NOMO-1 (cell line): ENCODE measurements at regions not wholly inside any gene's neighbourhood (a gene's known extent, or its start where the extent isn't known, plus 50 kb on each side); places are given as distances from the start of the nearest gene placed in this dataset.

Experiments used
- DNase-seq, 2 experiments: peaks; one replicate each; lab custom pipeline; 2025; ENCODE audit not compliant: unreplicated experiment in 2 of 2; lab: John Stamatoyannopoulos, UW

GRCh38 chr6:120671519-120671918 is 662.8 kb downstream of the TBC1D32 start:
- DNase-seq: no peak

DNA sequence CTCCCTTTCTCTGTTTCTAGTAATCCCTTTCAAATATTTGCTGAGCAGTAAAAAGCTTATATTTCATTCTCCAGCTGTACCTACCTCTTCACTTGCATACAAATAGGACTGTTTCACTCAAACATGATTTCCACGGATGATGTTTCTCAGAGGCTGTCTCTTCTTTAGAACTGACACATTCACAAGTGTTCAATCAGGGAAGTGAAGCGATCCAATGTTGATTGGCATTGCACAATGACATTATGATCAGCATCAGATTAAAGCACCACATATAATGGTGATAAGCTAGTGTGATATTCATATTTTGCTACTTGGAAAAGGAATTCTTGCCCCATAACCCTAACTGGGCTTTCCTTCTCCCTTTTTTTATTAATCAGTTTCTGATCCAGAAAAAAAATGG is 681.8 kb downstream of the TBC1D32 start:
- DNase-seq: no peak

- no peak for DNase-seq
Measured at GRCh38 chr6:120648713-120649112, 685.6 kb downstream of the TBC1D32 start.

DNA sequence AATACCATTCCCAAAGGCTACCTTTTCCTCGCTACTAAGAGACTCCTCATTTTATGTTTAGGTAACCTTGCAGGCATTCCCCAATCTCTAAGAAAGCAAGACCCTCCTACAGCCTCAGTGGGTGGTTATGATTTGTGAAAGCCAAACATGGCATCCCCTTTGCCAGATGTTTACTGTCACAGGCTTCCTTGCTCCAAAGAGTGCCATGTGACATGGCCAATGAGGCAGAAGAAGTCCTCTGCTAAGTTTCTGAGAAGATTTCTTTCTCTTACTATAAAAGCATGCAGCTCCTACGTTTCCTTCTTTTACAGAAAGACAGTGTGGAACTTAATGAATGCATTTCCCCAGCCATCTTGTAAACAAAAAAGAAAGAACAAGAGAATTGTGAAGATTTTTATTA is 688.2 kb downstream of the TBC1D32 start:
- DNase-seq: no peak

DNA sequence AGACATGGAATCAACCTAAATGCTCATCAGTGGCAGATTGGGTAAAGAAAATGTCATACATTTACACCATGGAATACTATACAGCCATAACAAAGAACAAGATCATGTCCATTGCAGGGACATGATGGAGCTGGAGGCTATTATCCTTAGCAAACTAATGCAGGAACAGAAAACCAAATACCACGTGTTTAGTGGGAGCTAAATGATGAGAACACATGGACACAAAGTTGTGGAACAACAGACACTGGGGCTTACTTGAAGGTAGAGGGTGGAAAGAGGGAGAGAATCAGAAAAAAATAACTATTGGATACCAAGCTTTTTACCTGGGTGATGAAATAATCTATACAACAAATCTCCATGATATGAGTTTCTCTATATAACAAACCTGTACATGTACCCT is 701.3 kb downstream of the TBC1D32 start:
- no peak for DNase-seq

GRCh38 chr6:120627612-120628011 is 706.7 kb downstream of the TBC1D32 start:
- DNase-seq: no peak

GRCh38 chr6:120622127-120622631 is 712.1 kb downstream of the TBC1D32 start:
- no peak for DNase-seq

GRCh38 chr6:120620900-120621299 is 713.4 kb downstream of the TBC1D32 start:
- DNase-seq: no peak

- no peak for DNase-seq
Measured at GRCh38 chr6:120615238-120615637, 719.0 kb downstream of the TBC1D32 start.

DNA sequence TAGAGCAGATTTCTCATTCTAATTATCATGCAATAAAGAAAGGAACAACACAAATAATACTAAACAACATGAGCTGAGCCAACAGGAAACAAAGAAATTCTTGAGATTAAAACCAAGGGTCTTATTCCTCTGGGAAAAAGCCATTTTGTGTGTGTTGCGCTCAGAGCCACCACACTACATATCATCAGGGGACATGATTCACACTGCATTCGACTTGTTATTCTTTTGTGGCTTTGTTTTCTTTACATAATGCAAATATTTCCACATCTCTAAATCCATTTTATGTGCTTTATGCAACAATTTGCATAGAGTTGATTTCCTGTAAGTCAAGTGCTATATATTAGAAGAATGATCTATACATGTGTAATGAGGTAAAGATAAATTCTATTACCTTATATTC is 719.6 kb downstream of the TBC1D32 start:
- no peak for DNase-seq

- DNase-seq: no peak
Measured at GRCh38 chr6:120608826-120609225, 725.5 kb downstream of the TBC1D32 start.

DNA sequence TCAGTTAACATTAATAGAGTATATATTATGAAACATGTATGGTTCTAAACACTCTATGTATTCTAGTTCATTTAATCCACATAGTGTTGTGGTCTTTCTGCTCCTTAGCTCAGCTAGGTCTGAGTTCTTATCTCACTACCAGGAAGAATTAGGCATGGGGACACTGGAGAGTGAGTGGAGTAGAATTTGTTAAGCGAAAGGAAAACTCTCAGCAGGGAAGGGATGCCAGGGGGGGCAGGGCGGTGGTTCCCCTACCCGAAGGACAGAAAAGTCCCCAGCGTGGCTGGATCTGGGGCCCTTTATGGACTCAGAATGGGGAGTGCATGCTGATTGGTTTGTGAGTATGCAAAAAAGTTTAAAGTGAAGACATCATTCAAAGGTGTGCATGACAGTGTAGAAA is 727.5 kb downstream of the TBC1D32 start:
- no peak for DNase-seq

GRCh38 chr6:120604510-120604909 is 729.8 kb downstream of the TBC1D32 start:
- DNase-seq: no peak

- DNase-seq: no peak
Measured at GRCh38 chr6:120590611-120591010, 743.7 kb downstream of the TBC1D32 start.

GRCh38 chr6:120588424-120588823 is 745.9 kb downstream of the TBC1D32 start:
- DNase-seq: no peak

DNA sequence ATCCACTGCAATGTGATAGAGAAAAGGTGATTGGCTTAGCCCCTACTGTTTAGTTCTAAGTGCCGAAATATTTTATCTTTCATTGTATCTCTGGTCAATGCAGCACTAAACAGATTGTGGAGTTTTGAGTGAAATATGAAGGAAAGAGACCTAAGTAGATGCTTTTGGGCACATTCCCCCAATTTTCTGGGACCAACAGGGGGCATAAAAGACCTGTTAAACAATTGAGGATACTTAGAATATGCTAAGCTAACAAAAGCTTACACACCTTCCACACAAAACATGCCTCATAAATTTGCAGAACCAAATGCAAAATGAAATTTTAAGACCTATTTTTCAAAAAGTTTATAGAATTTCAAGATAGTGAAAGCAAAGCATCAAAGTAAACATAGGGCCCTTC is 746.9 kb downstream of the TBC1D32 start:
- DNase-seq: no peak

DNA sequence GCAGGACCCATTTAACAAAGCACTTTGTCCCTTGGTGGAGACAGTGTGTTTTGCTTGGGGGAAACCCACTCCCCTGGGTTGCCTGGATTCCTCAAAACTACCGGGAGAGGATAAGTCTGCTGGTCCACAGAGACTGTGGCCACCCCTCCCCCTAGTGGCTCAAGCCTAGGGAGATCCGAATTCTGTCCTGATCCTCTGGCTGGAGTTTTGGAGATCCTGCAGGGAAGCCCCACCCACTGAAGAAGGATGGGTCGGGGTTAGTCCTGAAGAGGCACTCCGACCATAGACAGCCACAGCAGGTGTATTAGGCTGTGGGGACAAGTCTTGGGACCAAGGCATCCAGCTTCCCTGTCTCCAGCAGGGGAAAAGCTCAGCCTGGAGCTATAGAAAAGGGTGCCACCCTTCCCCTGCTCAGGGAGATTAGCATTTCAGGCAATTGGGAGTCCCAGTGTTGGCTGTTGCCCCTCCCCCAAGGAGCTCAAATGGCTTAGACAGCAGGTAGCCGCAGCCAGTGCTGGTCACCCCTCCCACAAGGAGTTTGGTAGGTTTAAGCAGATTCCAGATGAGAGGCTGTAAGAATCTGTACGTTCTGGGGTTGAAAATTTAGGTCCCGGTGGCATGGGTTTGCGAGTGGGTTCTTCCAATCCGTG is 750.0 kb downstream of the TBC1D32 start:
- DNase-seq: no peak

DNA sequence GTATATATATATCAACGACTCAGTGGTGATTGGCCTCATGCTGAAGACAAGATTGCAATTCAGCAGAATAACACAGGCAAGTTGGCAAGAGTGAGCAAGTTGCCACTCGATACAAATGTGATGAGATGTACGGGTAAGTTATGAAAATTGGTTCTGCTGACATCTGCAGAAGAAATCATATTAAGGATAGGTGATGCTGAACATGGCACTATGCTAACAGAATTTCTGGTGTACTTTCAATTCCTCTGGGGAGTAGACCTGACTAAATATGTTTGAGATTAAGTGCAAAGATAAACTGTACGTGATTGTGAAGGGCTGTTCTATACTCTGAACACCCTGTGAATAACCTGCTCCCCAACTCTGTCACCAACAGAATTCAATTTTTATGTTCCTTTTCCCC is 758.2 kb downstream of the TBC1D32 start:
- no peak for DNase-seq

- no peak for DNase-seq
Measured at GRCh38 chr6:120569714-120570113, 764.6 kb downstream of the TBC1D32 start.

DNA sequence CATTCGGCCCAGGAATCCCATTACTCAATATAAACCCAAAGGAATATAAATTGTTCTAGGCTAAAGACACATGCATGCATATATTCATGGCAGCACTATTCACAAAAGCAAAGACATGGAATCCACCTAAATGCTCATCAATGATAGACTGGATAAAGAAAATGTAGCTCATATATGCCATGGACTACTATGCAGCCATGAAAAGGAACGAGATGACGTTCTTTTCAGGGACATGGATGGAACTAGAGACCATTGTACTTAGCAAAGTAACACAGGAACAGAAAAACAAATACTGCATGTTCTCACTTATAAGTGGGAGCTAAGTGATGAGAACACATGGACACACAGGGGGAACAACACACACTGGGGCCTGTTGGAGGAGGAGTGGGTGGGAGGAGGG is 769.5 kb downstream of the TBC1D32 start:
- DNase-seq: no peak

GRCh38 chr6:120558294-120558693 is 776.0 kb downstream of the TBC1D32 start:
- DNase-seq: no peak

GRCh38 chr6:120557554-120557953 is 776.7 kb downstream of the TBC1D32 start:
- no peak for DNase-seq

DNA sequence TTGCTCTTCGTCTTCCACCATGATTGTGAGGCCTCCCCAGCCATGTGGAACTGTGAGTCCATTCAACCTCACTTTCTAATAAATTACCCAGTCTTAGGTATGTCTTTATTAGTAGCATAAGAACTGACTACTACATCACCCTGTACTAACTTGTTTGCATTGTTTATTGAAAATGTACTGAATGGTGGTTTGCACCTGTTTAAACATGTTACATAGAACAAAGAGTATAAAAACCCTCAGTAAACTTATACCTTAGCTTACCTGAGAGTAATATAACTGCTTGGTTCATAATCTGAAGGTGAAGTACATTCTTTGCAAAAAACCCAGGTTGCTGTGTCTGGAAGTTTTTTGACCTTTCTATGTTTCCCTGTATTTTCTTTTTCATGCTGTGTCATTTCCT is 777.8 kb downstream of the TBC1D32 start:
- no peak for DNase-seq
